WTC11 (cell line): ENCODE measurements at regions not wholly inside any gene's neighbourhood (a gene's known extent, or its start where the extent isn't known, plus 50 kb on each side); places are given as distances from the start of the nearest gene placed in this dataset.

Experiments used
- CTCF ChIP-seq: fragments of 200-600 bp; IDR thresholded peaks from 2 replicates; pipeline ENCODE4 v1.8.0; 2022; ENCODE audit warnings: antibody characterized with exemption
- GRHL2 ChIP-seq: fragments of 250-450 bp; sonication (Bioruptor Pico); IDR thresholded peaks from 2 replicates; pipeline ENCODE4 v1.8.0; 2022; ENCODE audit warnings: mild to moderate bottlenecking, moderate library complexity; ENCODE audit not compliant: insufficient replicate concordance, severe bottlenecking
- MAX ChIP-seq: sonication (generic); formaldehyde crosslinking; IDR thresholded peaks from 2 replicates; pipeline ENCODE4 v1.8.0; 2022; ENCODE audit warnings: mild to moderate bottlenecking, missing genetic modification reagents
- TCF7 ChIP-seq: sonication (generic); formaldehyde crosslinking; IDR thresholded peaks from 2 replicates; pipeline ENCODE4 v1.8.0; 2022; ENCODE audit warnings: mild to moderate bottlenecking, low read depth, missing genetic modification reagents, moderate library complexity
- TEAD4 ChIP-seq: sonication (generic); formaldehyde crosslinking; IDR thresholded peaks from 2 replicates; pipeline ENCODE4 v1.8.0; 2022; ENCODE audit warnings: mild to moderate bottlenecking, missing genetic modification reagents
- TF ChIP-seq, protein P1 (sequence below): sonication (generic); formaldehyde crosslinking; IDR thresholded peaks from 2 replicates; pipeline ENCODE4 v1.8.1; 2022; ENCODE audit warnings: low read depth, missing genetic modification reagents, borderline replicate concordance
- TF ChIP-seq, protein P2 (sequence below): sonication (generic); formaldehyde crosslinking; IDR thresholded peaks from 2 replicates; pipeline ENCODE4 v1.8.1; 2022; ENCODE audit warnings: low read depth, mild to moderate bottlenecking, moderate library complexity, missing genetic modification reagents, borderline replicate concordance
- TF ChIP-seq, protein P3 (sequence below): sonication (generic); formaldehyde crosslinking; conservative IDR thresholded peaks from 2 replicates; pipeline ENCODE4 v1.8.1; 2022; ENCODE audit warnings: mild to moderate bottlenecking, missing genetic modification reagents
- TF ChIP-seq, protein P4 (sequence below): sonication (generic); formaldehyde crosslinking; IDR thresholded peaks from 2 replicates; pipeline ENCODE4 v1.8.1; 2023; ENCODE audit warnings: mild to moderate bottlenecking, missing genetic modification reagents, moderate library complexity
- TF ChIP-seq, protein P5 (sequence below): sonication (generic); formaldehyde crosslinking; IDR thresholded peaks from 2 replicates; pipeline ENCODE4 v1.8.0; 2023; ENCODE audit warnings: missing genetic modification reagents
- TF ChIP-seq, protein P6 (sequence below): sonication (generic); formaldehyde crosslinking; IDR thresholded peaks from 2 replicates; pipeline ENCODE4 v1.8.0; 2023; ENCODE audit warnings: mild to moderate bottlenecking, missing genetic modification reagents

- TF ChIP-seq, protein P1, sequence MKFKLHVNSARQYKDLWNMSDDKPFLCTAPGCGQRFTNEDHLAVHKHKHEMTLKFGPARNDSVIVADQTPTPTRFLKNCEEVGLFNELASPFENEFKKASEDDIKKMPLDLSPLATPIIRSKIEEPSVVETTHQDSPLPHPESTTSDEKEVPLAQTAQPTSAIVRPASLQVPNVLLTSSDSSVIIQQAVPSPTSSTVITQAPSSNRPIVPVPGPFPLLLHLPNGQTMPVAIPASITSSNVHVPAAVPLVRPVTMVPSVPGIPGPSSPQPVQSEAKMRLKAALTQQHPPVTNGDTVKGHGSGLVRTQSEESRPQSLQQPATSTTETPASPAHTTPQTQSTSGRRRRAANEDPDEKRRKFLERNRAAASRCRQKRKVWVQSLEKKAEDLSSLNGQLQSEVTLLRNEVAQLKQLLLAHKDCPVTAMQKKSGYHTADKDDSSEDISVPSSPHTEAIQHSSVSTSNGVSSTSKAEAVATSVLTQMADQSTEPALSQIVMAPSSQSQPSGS: no peak
- TF ChIP-seq CTCF (no peak), TCF7 (no peak), TEAD4 (CRISPR knock-in tag) (no peak), MAX (CRISPR knock-in tag) (no peak), GRHL2 (CRISPR knock-in tag) (no peak)
- TF ChIP-seq, protein P2, sequence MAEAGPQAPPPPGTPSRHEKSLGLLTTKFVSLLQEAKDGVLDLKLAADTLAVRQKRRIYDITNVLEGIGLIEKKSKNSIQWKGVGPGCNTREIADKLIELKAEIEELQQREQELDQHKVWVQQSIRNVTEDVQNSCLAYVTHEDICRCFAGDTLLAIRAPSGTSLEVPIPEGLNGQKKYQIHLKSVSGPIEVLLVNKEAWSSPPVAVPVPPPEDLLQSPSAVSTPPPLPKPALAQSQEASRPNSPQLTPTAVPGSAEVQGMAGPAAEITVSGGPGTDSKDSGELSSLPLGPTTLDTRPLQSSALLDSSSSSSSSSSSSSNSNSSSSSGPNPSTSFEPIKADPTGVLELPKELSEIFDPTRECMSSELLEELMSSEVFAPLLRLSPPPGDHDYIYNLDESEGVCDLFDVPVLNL (CRISPR knock-in tag): no peak
- TF ChIP-seq, protein P3, sequence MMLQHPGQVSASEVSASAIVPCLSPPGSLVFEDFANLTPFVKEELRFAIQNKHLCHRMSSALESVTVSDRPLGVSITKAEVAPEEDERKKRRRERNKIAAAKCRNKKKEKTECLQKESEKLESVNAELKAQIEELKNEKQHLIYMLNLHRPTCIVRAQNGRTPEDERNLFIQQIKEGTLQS (CRISPR knock-in tag): no peak
- TF ChIP-seq, protein P4, sequence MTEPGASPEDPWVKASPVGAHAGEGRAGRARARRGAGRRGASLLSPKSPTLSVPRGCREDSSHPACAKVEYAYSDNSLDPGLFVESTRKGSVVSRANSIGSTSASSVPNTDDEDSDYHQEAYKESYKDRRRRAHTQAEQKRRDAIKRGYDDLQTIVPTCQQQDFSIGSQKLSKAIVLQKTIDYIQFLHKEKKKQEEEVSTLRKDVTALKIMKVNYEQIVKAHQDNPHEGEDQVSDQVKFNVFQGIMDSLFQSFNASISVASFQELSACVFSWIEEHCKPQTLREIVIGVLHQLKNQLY (CRISPR knock-in tag): no peak
- TF ChIP-seq, protein P5, sequence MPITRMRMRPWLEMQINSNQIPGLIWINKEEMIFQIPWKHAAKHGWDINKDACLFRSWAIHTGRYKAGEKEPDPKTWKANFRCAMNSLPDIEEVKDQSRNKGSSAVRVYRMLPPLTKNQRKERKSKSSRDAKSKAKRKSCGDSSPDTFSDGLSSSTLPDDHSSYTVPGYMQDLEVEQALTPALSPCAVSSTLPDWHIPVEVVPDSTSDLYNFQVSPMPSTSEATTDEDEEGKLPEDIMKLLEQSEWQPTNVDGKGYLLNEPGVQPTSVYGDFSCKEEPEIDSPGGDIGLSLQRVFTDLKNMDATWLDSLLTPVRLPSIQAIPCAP: no peak
- TF ChIP-seq, protein P6, sequence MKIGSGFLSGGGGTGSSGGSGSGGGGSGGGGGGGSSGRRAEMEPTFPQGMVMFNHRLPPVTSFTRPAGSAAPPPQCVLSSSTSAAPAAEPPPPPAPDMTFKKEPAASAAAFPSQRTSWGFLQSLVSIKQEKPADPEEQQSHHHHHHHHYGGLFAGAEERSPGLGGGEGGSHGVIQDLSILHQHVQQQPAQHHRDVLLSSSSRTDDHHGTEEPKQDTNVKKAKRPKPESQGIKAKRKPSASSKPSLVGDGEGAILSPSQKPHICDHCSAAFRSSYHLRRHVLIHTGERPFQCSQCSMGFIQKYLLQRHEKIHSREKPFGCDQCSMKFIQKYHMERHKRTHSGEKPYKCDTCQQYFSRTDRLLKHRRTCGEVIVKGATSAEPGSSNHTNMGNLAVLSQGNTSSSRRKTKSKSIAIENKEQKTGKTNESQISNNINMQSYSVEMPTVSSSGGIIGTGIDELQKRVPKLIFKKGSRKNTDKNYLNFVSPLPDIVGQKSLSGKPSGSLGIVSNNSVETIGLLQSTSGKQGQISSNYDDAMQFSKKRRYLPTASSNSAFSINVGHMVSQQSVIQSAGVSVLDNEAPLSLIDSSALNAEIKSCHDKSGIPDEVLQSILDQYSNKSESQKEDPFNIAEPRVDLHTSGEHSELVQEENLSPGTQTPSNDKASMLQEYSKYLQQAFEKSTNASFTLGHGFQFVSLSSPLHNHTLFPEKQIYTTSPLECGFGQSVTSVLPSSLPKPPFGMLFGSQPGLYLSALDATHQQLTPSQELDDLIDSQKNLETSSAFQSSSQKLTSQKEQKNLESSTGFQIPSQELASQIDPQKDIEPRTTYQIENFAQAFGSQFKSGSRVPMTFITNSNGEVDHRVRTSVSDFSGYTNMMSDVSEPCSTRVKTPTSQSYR: no peak
Measured at GRCh38 chr4:81757691-81758090, 286.0 kb upstream of the RASGEF1B start.
